ENCODE measurements at regions not wholly inside any gene's neighbourhood (a gene's known extent, or its start where the extent isn't known, plus 50 kb on each side); places are given as distances from the start of the nearest gene placed in this dataset.

DNA sequence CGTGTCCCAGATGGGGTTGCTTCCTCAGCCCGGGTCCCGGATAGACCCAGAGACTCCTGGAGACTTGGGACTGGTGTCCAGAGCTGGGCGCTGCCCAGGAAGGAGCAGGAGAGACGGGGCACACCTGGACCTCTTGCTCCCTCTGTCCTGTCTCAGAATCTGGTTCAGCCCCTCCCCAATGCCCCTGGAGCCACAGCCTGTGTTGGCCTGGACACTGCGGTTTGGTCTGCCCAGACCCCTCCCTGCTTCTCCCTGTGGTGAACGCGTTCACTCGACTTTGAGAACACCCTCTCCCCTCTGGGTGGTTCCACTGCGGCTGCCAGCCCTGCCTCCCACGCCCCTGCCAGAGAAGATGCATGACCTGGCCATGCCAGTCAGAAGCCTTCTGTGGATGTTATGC lies 111.1 kb downstream of the HMX1 start:
- Histone ChIP-seq H3K27ac (ENCODE audit: low read depth, low read length) (no peak overlapping the region), H3K14ac (ENCODE audit: insufficient read length) (no peak overlapping the region), H3K9me3 (ENCODE audit: insufficient read depth in 2 of 2, low read depth in 1 of 2, low read length in 1 of 2) (no peaks in the 10 kb centered on the region), H3K4ac (replicated peaks; ENCODE audit: insufficient read length, low read depth, low read length) (no peak overlapping the region), H3K56ac (replicated peaks; ENCODE audit: insufficient read length, low read depth, low read length) (no peak overlapping the region), H2BK15ac (ENCODE audit: low read length) (no peak overlapping the region), H2BK5ac (ENCODE audit: low read depth, low read length) (no peak overlapping the region), H3K18ac (ENCODE audit: extremely low read depth, low read length) (no peak overlapping the region), H3K4me2 (ENCODE audit: insufficient read depth in 1 of 2, low read depth in 2 of 2, low read length in 2 of 2) (no peak overlapping the region), H3K4me3 (ENCODE audit: extremely low read depth in 1 of 4, insufficient read depth in 2 of 4, low read depth in 3 of 4, low read length in 4 of 4) (no peak overlapping the region), H3K36me3 (ENCODE audit: control insufficient read depth in 2 of 4, insufficient read depth in 4 of 4, low read length in 3 of 4) (no peaks in the 10 kb centered on the region; a peak in 1 of 8 replicates), H2AFZ (ENCODE audit: low read length) (no peak overlapping the region), H4K20me1 (replicated peaks in 1 of 2; ENCODE audit: control insufficient read depth in 1 of 2, insufficient read depth in 2 of 2, low read length in 2 of 2) (no peaks in the 10 kb centered on the region), H2BK12ac (ENCODE audit: low read depth, low read length) (no peak overlapping the region), H3K79me1 (ENCODE audit: low read depth, low read length) (no peaks in the 10 kb centered on the region), H4K91ac (replicated peaks; ENCODE audit: insufficient read length, low read length) (no peak overlapping the region), H2BK120ac (replicated peaks; ENCODE audit: low read depth, low read length) (no peak overlapping the region), H4K8ac (ENCODE audit: extremely low read depth, insufficient read depth, low read length) (no peak overlapping the region), H2BK20ac (ENCODE audit: low read length) (no peak overlapping the region), H4K5ac (ENCODE audit: insufficient read length, low read depth, low read length) (no peak overlapping the region), H3K23ac (ENCODE audit: insufficient read length) (no peak overlapping the region), H3K9ac (replicated peaks in 1 of 4; ENCODE audit: extremely low read depth in 1 of 4, low read depth in 3 of 4, low read length in 3 of 4) (no peak overlapping the region), H3K4me1 (replicated peaks in 1 of 4; ENCODE audit: control insufficient read depth in 3 of 4, insufficient read depth in 4 of 4, low read length in 3 of 4) (no peaks in the 10 kb centered on the region; a peak in 1 of 7 replicates), H3K27me3 (replicated peaks in 1 of 4; ENCODE audit: control insufficient read depth in 3 of 4, extremely low read depth in 1 of 4, insufficient read depth in 3 of 4, low read length in 3 of 4) (no peaks in the 10 kb centered on the region), H2AK5ac (ENCODE audit: low read depth, low read length) (no peak overlapping the region), H3K79me2 (ENCODE audit: control insufficient read depth in 1 of 2, insufficient read depth in 2 of 2, low read length in 2 of 2) (no peaks in the 10 kb centered on the region), H3K23me2 (ENCODE audit: low read depth, low read length) (no peaks in the 10 kb centered on the region)
- POLR2A ChIA-PET (ENCODE audit: partially characterized antibody) = no interaction called here
- DNase-seq (ENCODE audit: low read depth in 1 of 2, low spot score in 2 of 2) (no peak), FAIRE-seq (no peak)
- CTCF ChIA-PET (ENCODE audit: partially characterized antibody) = interaction anchor here (0.8 to 1.7 kb wide), 3 partner anchors 12 to 156 kb away, joined by 3 to 6 read pairs (median 6); no protein-coding TSS in a partner anchor
- 88% methylated on average over 10 of the region's 11 CpGs; no CpG with 5 or more reads in 1 of the 2 experiments for WGBS, 2 experiments (ENCODE audit: extremely low coverage in 1 of 2, insufficient coverage in 1 of 2, insufficient read length in 1 of 2, insufficient replicate concordance in 2 of 2, low coverage in 1 of 2, low lambda C conversion rate in 2 of 2, missing lambda C conversion rate in 1 of 2)
- TF ChIP-seq NANOG (IDR thresholded peaks at IDR 0.05; ENCODE audit: insufficient read depth, low read depth, low read length, poor library complexity, severe bottlenecking) (no peak), TCF12 (IDR thresholded peaks at IDR 0.05; ENCODE audit: low read depth, low read length) (no peak), RXRA (IDR thresholded peaks at IDR 0.05; ENCODE audit: insufficient read depth, low read depth, low read length) (no peak), KDM5A (IDR thresholded peaks at IDR 0.05; ENCODE audit: low read length) (no peak), SP1 (IDR thresholded peaks at IDR 0.05; ENCODE audit: low read depth, low read length) (no peak), SP2 (IDR thresholded peaks at IDR 0.05; ENCODE audit: low read length) (no peak), HDAC6 (IDR thresholded peaks at IDR 0.05; ENCODE audit: low read depth, low read length) (no peak), RNF2 (IDR thresholded peaks at IDR 0.05; ENCODE audit: borderline replicate concordance, low read depth, low read length, missing control alignments, poor library complexity, severe bottlenecking) (no peak), CHD1 (IDR thresholded peaks at IDR 0.05; ENCODE audit: low read depth, low read length) (no peak), BCL11A (IDR thresholded peaks at IDR 0.05; ENCODE audit: low read depth in 2 of 2, low read length in 2 of 2) (no peak), POLR2AphosphoS5 (IDR thresholded peaks at IDR 0.05; ENCODE audit: low read depth, low read length) (no peak), CBX5 (IDR thresholded peaks at IDR 0.05; ENCODE audit: low read depth, low read length) (no peak)
- TF ChIP-seq, protein P1, sequence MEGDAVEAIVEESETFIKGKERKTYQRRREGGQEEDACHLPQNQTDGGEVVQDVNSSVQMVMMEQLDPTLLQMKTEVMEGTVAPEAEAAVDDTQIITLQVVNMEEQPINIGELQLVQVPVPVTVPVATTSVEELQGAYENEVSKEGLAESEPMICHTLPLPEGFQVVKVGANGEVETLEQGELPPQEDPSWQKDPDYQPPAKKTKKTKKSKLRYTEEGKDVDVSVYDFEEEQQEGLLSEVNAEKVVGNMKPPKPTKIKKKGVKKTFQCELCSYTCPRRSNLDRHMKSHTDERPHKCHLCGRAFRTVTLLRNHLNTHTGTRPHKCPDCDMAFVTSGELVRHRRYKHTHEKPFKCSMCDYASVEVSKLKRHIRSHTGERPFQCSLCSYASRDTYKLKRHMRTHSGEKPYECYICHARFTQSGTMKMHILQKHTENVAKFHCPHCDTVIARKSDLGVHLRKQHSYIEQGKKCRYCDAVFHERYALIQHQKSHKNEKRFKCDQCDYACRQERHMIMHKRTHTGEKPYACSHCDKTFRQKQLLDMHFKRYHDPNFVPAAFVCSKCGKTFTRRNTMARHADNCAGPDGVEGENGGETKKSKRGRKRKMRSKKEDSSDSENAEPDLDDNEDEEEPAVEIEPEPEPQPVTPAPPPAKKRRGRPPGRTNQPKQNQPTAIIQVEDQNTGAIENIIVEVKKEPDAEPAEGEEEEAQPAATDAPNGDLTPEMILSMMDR (IDR thresholded peaks at IDR 0.05; ENCODE audit: control extremely low read depth in 1 of 3, insufficient read depth in 1 of 3, low read depth in 1 of 3, low read length in 3 of 3) = no peak

All from H1 (cell line).